HT-29 (cell line): ENCODE measurements at regions not wholly inside any gene's neighbourhood (a gene's known extent, or its start where the extent isn't known, plus 50 kb on each side); places are given as distances from the start of the nearest gene placed in this dataset.

Experiments used
- DNase-seq: peaks from one replicate; pipeline ENCODE4 v3.0.0-alpha.2; 2015; ENCODE audit warnings: low spot score

DNA sequence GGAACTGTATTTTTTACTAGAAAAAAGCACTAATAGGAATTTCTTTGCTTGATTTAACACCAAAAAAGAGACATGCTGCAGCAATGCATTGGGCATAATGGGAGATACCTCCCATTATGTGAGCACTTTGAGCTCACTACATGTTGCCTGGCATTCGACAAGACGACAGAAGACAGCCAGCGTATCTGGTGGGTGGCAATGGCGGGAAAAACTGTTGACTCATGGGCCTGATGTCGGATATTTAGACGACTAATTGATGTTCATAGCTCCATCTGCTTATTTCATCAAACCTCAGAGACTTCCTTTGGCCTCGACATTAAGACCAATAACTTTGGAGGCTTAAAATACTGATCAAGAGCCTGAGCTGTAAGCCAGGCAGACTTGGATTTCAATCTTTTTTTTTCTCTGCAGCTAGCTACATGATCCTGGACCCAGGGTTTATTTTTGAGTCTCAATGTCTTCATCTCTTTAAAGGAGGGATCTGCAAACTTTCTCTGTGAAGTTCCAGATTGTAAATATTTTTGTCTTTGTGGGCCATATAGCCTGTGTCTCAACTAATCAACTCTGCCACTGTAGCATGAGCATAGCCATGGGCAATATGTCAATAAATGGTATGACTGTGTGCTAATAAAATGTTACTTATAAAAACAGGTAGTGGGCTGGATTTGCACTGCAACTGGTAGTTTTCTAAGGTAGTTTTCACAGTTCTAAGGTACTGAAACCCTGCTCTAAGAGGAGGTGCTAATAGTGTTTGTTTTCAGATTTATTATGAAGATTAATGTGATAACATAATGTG is 375.1 kb downstream of the METTL15 start:
- no peak for DNase-seq

DNA sequence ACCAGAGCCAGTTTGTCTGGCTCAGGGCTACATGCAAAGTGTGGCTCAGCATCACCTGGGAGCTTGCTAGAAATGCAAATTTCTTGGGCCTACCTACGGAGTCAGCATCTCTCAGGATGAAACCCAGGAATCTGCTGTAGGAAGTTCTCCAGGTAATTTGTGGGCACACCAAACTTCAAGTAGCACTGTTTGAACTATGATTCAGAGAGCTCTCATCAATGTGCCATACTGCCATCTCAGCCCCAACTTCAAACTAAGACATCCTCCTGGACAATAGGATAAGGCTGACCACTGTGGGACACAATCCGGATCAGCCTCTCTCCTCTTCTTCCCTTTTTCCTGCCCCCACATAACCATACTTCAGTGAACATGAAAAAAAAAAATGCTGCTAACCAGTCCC is 374.5 kb downstream of the METTL15 start:
- DNase-seq = no peak

DNA sequence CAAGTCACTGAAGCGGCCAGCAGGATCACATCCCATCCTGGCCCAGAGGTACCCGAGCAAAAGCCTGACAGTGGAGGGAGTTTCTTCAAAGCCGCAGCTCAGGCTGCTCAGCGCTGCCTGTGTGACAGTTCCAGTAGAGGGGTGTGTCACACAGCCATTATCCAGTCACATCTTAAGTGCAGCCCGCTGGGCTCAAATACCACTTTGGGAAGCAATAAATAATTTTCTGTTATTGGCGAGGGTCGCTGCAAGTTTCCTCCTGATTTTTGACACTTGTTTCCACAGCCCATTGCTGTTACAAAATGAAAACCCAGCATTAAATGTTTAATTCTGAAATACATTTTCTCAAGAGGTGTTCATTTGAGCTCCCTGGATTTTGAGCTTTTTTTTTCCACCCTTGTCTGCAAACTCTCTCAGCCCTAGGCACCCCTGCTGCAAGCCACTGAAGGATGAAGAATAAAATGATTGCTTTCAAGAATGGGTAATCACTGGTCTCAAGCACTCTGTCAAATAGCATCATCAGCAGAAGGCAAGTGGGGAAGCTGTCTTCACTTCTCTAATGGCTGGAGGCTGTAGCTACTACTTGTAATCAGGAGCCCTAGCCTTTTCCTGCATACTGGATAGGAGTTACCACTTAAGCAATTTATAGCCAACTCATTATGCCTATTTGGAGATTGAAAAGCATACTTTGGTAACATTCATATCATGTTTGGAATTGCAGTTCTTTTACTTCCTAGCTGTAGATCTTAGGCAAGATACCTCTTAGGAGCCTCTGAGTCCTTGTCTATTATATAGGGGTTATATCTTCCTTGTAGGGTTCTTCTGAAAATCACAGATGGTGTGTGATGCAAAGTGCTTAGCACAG is 373.7 kb downstream of the METTL15 start:
- DNase-seq = no peak

DNA sequence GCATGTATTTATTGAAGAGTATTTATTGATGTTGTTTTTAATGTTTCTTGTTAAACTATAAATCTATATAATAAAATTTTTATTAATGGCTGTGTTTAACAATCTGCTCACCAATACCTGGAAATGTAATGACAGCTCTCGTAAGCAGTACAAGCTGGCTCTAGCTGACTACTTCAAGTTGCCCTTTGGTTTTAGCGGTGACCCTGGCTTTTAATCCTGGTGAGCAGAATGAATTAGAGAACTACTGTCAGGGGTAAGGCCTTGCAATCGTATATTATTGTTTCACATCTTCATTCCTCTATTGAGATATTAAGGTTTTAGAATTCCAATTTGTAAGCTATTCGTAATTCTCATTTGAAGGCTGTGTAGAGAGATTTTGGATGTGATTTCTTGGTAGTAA is 372.2 kb downstream of the METTL15 start:
- no peak for DNase-seq

DNA sequence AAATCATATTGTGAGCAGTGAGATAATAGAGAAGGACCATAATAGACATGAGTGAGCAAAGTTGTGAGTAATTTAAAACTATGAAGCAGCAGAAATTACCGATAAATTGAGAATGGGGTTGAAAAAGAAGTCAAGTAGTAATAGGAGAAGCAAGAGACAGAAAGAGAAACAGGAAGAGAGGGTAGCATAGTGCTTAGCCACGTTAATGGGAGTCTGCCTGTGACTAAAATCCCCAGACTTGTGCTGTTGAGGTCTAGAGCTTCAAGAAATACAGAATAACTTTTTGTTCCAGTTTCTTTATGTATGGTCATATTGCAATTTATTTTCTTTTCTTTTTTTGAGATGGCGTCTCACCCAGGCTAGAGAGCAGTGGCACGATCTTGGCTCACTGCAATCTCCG is 368.7 kb downstream of the METTL15 start:
- no peak for DNase-seq

DNA sequence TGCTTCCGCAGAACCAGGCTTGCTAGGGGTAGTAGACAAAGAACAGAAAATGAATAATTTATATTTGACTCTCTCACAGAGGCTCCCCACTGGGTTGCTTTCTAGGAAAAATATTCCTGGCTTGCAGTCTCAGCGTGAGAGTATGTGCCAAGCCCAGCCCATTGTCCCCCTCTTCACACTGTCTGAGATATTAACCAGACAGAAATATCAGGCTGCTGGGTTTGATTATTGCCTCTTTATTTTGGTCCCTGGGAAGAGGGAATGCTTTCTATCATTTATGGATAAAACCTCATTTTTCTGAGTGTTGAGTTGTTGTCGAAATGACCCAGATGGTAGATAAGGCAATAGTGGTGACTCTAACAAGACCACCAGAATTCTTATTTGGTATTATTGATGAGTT is 367.9 kb downstream of the METTL15 start:
- DNase-seq = no peak

DNA sequence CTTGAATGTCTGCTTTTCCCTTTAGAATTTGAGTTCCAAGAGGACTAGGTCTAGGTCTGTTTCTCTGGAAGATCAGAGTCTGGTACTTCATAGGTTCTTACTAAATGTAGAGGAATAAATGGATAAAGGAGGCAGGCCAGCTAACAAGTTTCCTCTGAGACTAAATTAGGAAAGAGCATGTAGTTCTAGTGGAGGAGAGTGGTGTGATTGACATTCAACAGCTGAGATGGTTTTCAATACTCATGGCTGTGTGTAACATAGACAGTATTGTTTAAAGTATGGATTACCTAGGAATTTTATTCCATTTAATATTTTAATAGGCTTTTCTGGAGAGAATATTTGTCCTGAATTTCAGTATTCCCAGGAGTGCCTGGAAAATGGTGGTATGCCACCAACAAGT is 364.7 kb downstream of the METTL15 start:
- DNase-seq = no peak

DNA sequence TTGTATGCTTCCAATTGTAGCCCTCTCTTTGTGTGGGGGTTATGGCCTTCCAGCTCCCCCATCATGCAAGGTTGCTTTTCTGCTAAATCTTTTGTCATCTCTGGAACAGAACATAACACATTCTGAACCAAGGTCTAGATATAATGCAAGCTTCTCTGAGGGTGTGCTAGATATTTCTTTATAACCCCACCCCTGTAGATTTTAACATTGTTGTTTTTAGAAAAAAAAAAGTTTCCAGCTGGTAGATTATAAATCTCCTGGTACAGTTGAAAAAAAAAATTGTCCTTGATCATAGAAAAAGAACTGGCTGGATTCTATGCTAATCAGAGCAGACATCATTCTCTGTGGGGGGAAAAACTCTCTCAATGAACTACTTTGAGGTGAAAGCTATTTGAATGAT is 363.3 kb downstream of the METTL15 start:
- DNase-seq = no peak

DNA sequence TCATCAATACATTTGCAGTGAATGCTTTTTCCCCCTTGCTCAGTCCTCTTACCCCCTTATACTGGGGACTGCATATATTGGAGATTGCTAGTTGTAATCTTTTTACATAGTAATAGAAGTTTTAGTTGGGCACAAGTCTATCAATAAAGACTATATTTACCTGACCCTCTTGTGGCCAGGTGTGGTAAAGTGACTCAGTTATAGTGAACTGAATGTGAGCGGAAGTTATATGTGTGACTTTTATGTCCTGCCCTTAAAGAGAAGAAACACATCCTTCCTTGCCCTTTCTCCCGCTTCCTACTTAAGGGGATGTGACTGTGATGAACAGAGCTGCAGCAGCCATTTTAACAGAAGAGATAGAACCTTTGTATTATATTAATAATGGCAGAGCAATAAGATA is 362.0 kb downstream of the METTL15 start:
- DNase-seq = peak; percentile 42

DNA sequence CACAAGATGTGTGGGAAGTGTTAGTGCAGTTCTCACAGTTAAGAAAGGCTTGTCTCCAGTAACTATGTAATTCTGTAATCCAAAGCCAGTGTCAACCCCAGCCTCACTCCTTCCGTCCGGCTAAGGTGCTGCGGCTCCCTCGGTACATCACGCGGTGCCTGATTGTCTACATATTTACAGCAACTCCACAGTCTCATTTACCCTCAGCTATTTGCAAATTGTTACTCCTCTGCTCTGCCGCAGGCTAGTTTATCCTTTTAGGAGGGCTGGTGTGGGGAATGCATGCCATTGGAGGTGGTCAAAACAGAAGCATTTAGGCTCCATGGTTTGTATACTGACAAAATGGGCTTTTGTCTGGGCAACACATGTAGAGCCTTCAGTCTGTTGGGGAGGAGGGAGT is 358.3 kb downstream of the METTL15 start:
- DNase-seq = no peak

DNA sequence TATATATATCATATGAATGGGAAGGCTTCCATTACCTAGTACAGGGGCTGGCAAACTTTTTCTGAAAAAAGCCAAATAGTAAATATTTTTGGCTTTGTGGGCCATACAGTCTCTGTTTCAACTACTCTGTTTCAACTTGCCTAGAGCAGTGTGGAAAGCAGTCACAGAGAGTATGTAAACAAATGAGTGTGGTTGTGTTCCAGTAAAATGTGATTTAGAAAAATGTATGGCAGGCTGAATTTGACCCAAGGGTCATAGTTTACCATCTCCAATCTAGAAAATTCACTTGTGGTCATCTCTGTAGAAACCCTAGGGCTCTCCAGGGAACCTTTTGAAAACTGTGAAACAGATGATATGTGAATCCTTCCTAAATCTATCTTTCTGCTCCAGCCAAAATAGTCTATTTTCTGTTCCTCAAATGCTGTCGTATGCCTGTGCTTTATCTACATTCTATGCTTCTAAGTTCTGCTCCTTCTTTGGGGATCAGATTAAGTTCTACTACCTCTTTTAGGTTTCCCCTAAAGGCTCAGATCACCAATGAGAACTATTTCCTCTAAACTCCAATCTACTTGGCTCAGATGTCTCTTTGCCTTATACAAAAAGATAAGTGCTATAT is 356.2 kb downstream of the METTL15 start:
- DNase-seq = no peak

DNA sequence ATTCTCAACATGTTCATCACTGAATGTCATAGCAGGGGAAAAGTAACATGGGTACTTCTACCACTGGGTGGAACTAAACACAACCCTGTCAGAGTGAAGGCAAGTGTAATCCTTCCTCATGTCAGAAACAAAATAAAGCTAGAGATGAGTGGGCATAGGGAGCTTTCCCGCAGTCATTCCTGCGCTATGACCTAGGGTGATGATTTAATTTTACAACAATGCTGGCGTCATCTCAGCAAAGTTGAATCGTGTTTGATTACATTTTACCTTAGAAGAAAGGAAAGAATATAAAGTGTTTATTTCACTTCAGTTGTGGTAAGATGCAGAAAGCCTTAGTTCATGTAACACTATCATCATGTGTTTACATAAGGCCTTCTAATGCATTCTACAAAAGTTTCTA is 355.6 kb downstream of the METTL15 start:
- no peak for DNase-seq

DNA sequence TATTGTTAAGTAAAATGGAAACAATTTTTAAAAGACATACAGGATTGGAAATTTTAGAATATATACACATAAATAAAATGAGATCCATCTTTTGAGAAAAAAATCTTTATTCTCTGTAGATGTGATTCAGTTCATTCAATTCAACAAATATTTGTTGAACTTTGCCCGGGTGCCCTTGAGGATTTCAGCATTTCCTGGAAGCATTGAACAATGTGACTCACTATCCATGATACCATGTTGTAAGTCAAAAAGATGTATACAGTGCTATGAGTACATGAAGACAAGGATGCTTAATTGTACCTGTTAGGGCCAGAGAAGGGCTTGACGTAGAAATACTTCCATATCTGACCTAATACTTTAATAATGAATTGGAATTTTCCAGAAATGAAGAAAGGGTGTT is 353.7 kb downstream of the METTL15 start:
- no peak for DNase-seq

DNA sequence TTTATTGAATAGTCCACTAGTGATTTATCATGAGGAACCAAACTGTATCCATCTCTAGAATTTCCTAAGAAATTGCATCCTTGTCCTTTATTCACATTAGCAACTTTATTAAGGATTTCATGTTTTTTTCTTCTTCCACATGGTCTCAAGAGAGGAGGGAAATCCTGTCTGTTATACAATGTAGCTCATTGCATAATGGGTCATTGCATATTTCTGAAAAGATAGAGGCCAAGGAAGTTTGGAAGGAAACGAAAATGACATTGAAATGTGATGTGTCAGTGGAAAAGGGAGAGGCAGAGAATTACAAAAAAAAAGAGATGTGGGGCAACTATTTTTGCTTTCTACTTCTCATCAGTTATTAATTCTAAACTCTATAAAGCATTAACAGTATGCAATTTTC is 353.1 kb downstream of the METTL15 start:
- no peak for DNase-seq

DNA sequence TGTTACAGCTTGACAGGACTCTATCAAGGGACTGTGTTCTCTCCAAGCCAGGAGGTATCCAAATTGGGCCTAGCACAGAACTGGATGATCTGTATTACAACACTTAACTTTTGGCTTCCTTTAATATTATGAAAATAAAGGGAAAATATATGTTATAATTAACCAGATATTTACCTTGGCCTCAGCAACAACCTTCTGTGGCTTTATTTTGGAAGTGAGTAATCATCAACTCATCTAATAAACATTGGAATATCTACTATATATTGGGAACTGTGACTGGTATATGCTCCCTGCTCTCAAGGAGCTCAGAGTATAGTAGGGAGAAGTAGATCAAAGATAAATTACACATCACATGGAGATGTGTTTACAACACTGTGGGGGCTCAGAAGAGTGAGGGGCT is 352.2 kb downstream of the METTL15 start:
- no peak for DNase-seq

DNA sequence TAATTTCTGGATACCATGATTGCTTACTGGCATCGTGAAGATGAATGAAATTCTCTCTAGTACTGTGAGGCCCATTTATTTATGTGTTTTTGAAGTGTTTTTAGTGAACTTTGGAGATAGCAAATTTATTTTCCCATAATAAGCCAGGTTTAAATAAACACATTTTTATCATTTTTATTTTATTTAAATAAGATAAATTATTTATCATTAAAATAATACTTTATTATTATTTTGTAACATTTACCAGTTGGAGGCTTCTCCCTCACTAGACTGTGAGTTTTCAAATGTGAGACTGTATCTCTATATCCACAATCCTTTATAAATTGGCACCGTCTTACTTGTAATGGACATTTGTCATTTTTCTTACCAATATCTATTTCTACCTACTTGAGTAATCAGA is 351.7 kb downstream of the METTL15 start:
- no peak for DNase-seq

DNA sequence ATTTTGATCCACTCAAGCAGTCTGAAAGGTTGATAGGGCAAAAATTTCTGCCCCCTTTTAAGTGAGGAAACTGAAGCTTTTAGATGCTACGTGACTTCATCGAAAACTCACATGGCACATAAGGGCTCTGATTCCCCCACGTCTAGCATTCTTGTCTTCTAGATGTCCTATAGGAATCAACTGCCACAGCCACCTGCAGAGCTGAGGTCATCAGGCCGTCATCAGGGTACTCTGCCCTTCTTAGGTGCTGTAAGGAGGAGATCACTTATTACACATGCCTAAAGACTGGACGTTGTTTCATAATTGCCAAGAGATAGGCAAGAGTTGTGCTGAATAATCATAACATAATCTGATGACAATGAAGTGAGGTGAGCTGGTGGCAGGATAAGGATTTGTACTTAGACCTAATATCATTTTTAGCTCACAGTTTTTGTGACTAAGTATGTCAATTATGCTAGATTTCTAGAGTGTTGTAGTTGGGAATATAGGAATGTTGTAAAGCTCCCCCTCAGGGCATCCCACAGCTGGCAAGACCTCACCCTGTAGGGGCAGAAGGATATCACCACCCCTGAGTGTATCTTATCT is 349.4 kb downstream of the METTL15 start:
- DNase-seq = no peak

DNA sequence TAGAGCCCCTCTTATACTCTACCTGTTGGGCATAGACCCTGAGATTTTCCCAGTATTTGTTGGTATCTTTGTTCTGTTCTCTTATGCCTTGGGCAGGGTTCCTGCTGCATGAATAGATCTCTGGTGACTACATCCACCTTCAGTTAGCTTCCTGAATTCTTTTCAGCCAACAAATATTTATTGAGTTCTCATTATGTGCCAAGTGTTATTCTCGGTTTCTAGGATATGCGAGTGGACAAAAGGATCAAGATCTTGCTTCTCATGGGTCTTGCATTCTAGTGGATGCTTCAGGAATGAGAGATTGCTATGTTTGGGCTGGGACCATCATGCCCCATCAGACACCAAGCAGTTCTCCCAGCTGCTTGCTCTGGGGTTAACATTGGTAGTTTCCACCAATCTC is 340.0 kb downstream of the METTL15 start:
- no peak for DNase-seq

DNA sequence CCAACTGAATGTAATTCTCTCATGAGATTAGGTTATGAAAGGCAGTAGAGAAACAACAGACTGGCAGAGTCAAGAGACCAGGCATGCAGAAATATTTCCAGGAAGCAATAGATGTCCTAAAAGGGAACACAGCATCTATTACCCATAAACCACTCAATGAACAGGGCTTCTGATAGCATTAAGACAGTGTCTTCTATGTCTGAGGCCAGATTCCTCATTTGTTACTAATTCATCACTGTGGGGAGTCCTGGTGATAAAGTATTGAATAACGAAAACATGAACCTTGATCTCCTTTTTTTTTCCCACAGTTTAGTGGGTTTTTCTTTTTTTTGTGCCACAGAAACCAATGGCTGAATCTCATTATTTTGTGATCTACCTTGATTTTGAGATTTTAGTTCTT is 339.0 kb downstream of the METTL15 start:
- DNase-seq = no peak

DNA sequence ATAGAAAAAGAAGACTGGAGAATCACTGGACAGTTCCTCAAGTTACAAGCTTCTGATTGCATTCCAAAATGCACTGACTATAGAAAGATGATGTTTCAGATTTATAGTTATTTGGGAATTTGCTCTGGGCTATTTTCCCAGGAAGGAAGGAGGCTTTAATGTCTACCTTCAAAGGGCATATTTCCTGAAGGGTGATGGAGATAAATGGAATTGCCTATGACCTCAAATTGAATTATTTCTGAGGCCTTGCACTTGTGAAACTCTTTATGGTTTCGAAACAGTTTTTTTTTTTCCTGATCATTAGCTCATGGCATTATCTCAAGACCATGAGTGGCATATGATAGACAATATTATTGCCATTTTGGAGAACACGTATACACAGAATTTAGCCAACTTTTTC is 333.9 kb downstream of the METTL15 start:
- DNase-seq = no peak

DNA sequence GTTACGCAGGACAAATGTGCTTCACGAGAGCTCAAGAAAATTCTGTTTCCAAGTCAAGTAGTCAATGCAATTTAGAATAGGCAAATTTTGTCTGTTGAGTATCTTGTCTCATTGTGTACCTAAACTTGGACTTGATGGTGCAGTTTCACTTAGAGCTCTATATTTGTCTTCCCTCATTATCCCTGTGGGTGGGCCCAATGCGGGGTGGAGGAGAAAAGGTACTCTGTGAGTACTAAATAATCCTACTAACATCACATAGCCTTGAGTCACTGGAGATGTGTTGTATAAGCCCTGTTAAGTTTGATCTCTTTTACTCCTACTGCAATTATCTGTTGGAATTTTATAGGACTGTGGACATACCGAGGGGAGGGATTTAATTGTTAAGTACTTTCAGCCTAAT is 331.2 kb downstream of the METTL15 start:
- DNase-seq = no peak

DNA sequence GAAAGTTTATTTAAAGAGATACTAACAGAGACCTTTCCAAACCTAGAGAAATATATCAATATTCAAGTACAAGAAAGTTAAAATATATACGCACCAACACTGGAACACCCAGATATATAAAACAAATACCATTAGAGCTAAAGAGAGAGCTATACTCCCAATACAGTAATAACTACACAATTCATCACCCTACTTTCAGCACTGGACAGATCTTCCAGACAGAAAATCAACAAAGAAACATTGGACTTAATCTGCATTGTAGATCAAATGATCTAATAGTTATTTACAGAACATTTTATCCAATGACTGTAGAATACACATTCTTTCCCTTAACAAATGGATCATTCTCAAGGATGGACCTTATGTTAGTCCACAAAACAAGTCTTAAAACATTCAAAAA is 311.9 kb downstream of the METTL15 start:
- no peak for DNase-seq
